K562 (cell line): ENCODE measurements at regions not wholly inside any gene's neighbourhood (a gene's known extent, or its start where the extent isn't known, plus 50 kb on each side); places are given as distances from the start of the nearest gene placed in this dataset.

Experiments
- CTCF ChIP-seq, 3 experiments: IDR thresholded peaks in 2 of 3; conservative IDR thresholded peaks in 1 of 3; 2 replicates each; pipeline ENCODE4 v1.5.1; 2011 to 2012; ENCODE audit warnings: low read length in 3 of 3, mild to moderate bottlenecking in 3 of 3, control low read depth in 2 of 3, improper control_type of control experiment in 1 of 3, inconsistent platforms in 1 of 3, low read depth in 1 of 3, mixed read lengths in 1 of 3, moderate library complexity in 1 of 3; ENCODE audit not compliant: insufficient read depth in 2 of 3
- GABPB1 ChIP-seq: sonication (generic); formaldehyde crosslinking; IDR thresholded peaks from 2 replicates; pipeline ENCODE4 v1.8.0; 2022; ENCODE audit warnings: mild to moderate bottlenecking, missing genetic modification reagents
- HCFC1 ChIP-seq: IDR thresholded peaks from 2 replicates; pipeline ENCODE4 v1.6.1; 2012; ENCODE audit warnings: low read depth, low read length, improper control_type of control experiment
- HMG20B ChIP-seq: fragments of 250-450 bp; sonication (Bioruptor Pico); IDR thresholded peaks from 2 replicates; pipeline ENCODE4 v1.5.0; 2021; ENCODE audit warnings: mild to moderate bottlenecking
- POLR3A ChIP-seq: IDR thresholded peaks from 2 replicates; pipeline ENCODE4 v1.6.1; 2011; ENCODE audit warnings: borderline replicate concordance, mild to moderate bottlenecking, moderate library complexity; ENCODE audit not compliant: insufficient read length, insufficient read depth; ENCODE audit errors: extremely low read depth
- ZNF12 ChIP-seq: sonication (generic); formaldehyde crosslinking; IDR thresholded peaks from 2 replicates; pipeline ENCODE4 v1.4.0; 2020; ENCODE audit warnings: mild to moderate bottlenecking, missing genetic modification reagents
- ZNF41 ChIP-seq: fragments of 250-450 bp; sonication (Bioruptor Pico); conservative IDR thresholded peaks from 2 replicates; pipeline ENCODE4 v1.4.0; 2020; ENCODE audit warnings: mild to moderate bottlenecking
- ZNF431 ChIP-seq: sonication (generic); formaldehyde crosslinking; IDR thresholded peaks from 2 replicates; pipeline ENCODE4 v1.8.0; 2022; ENCODE audit warnings: mild to moderate bottlenecking, missing genetic modification reagents

GRCh38 chr2:157194844-157195243 is 62.7 kb upstream of the GALNT5 start:
- TF ChIP-seq CTCF (IDR thresholded peaks at IDR 0.05 in 2 of 3, conservative IDR thresholded peaks at IDR 0.05 in 1 of 3; ENCODE audit: insufficient read depth in 2 of 3, low read depth in 1 of 3, low read length in 3 of 3) (no peak), HCFC1 (no peak), ZNF41 (CRISPR knock-in tag) (no peak), ZNF12 (CRISPR knock-in tag) (no peak), ZNF431 (CRISPR knock-in tag) (no peak), POLR3A (no peak), HMG20B (no peak), GABPB1 (no peak)
